Neural cell (in vitro differentiated cells): ENCODE measurements at regions not wholly inside any gene's neighbourhood (a gene's known extent, or its start where the extent isn't known, plus 50 kb on each side); places are given as distances from the start of the nearest gene placed in this dataset.

Experiments used
- H2AFZ ChIP-seq: fragments of 200-600, 300-800 bp; sonication (generic), shearing (Covaris generic); 2 replicates; pipeline ENCODE4 v1.6.0; 2014; ENCODE audit warnings: low read depth, mild to moderate bottlenecking, antibody characterized with exemption, low read length, moderate library complexity
- H3F3A ChIP-seq: fragments of 200-600 bp; shearing (Covaris generic); 2 replicates; pipeline ENCODE4 v1.6.1; 2016; ENCODE audit warnings: mild to moderate bottlenecking, moderate library complexity, mixed read lengths, antibody characterized with exemption, low read length; ENCODE audit not compliant: insufficient read depth, poor library complexity, severe bottlenecking
- H3K27ac ChIP-seq: fragments of 200-600, 300-800 bp; sonication (generic), shearing (Covaris generic); 2 replicates; pipeline ENCODE4 v1.5.1; 2014; ENCODE audit warnings: mild to moderate bottlenecking, low read length, moderate library complexity
- H3K27me3 ChIP-seq: fragments of 300-800, 200-600 bp; sonication (generic), shearing (Covaris generic); 2 replicates; pipeline ENCODE4 v1.6.0; 2014; ENCODE audit warnings: mild to moderate bottlenecking, low read depth, low read length, moderate library complexity; ENCODE audit not compliant: insufficient read depth
- H3K36me3 ChIP-seq: fragments of 300-800, 200-600 bp; sonication (generic), shearing (Covaris generic); 2 replicates; pipeline ENCODE4 v1.5.1; 2014; ENCODE audit warnings: mild to moderate bottlenecking, antibody characterized with exemption, low read length, moderate library complexity; ENCODE audit not compliant: insufficient read depth
- H3K4me2 ChIP-seq: fragments of 300-800, 200-600 bp; sonication (generic), shearing (Covaris generic); 2 replicates; pipeline ENCODE4 v1.6.0; 2014; ENCODE audit warnings: mild to moderate bottlenecking, low read length
- H3K4me3 ChIP-seq: fragments of 300-800, 200-600 bp; sonication (generic), shearing (Covaris generic); 2 replicates; pipeline ENCODE4 v1.5.1; 2014; ENCODE audit warnings: mild to moderate bottlenecking, low read length, moderate library complexity
- H3K79me2 ChIP-seq: fragments of 200-600 bp; shearing (Covaris generic); replicated peaks from 2 replicates; pipeline ENCODE4 v1.6.0; 2014; ENCODE audit warnings: mild to moderate bottlenecking, low read length, moderate library complexity; ENCODE audit not compliant: insufficient read depth
- H3K9ac ChIP-seq: fragments of 300-800, 200-600 bp; sonication (generic), shearing (Covaris generic); 2 replicates; pipeline ENCODE4 v1.6.1; 2016; ENCODE audit warnings: mild to moderate bottlenecking, low read length, mixed read lengths
- H3K9me2 ChIP-seq: fragments of 200-600 bp; shearing (Covaris generic); 2 replicates; pipeline ENCODE4 v1.6.1; 2016; ENCODE audit warnings: mild to moderate bottlenecking, low read length, mixed read lengths; ENCODE audit not compliant: insufficient read depth
- H3K9me3 ChIP-seq: fragments of 200-600, 300-800 bp; sonication (generic), shearing (Covaris generic); 2 replicates; pipeline ENCODE4 v1.6.1; 2016; ENCODE audit warnings: mild to moderate bottlenecking, mixed run types, low read length, moderate library complexity, mixed read lengths
- H4K20me1 ChIP-seq: fragments of 200-600 bp; shearing (Covaris generic); 2 replicates; pipeline ENCODE4 v1.6.1; 2016; ENCODE audit warnings: mild to moderate bottlenecking, mixed run types; ENCODE audit not compliant: insufficient read depth
- EP300 ChIP-seq: fragments of 450-650 bp; conservative IDR thresholded peaks from 2 replicates; pipeline ENCODE4 v1.6.1; 2014; ENCODE audit warnings: antibody characterized with exemption, mild to moderate bottlenecking, moderate library complexity; ENCODE audit not compliant: poor library complexity, severe bottlenecking
- EZH2 ChIP-seq: fragments of 200-600, 300-800 bp; shearing (Covaris generic), sonication (generic); IDR thresholded peaks from 2 replicates; pipeline ENCODE4 v1.6.1; 2014; ENCODE audit warnings: antibody characterized with exemption, low read length, borderline replicate concordance, mild to moderate bottlenecking; ENCODE audit not compliant: insufficient read depth, poor library complexity, severe bottlenecking
- MXI1 ChIP-seq: fragments of 450-650 bp; conservative IDR thresholded peaks from 2 replicates; pipeline ENCODE4 v1.6.1; 2014; ENCODE audit warnings: antibody characterized with exemption, mild to moderate bottlenecking; ENCODE audit not compliant: poor library complexity, severe bottlenecking
- POLR2AphosphoS5 ChIP-seq: IDR thresholded peaks from 2 replicates; pipeline ENCODE4 v1.6.1; 2012
- RAD21 ChIP-seq: fragments of 450-650 bp; conservative IDR thresholded peaks from 2 replicates; pipeline ENCODE4 v1.6.1; 2014; ENCODE audit warnings: antibody characterized with exemption, mild to moderate bottlenecking, moderate library complexity
- SMC3 ChIP-seq: fragments of 450-650 bp; conservative IDR thresholded peaks from 2 replicates; pipeline ENCODE4 v1.6.1; 2014; ENCODE audit warnings: antibody characterized with exemption, mild to moderate bottlenecking, moderate library complexity; ENCODE audit not compliant: poor library complexity
- TAF1 ChIP-seq: IDR thresholded peaks from 2 replicates; pipeline ENCODE4 v1.6.1; 2012; ENCODE audit warnings: low read depth
- TF ChIP-seq, protein P1 (sequence below): IDR thresholded peaks from 2 replicates; pipeline ENCODE4 v1.6.1; 2012; ENCODE audit warnings: borderline replicate concordance
- TF ChIP-seq, protein P2 (sequence below): fragments of 450-650 bp; IDR thresholded peaks from 2 replicates; pipeline ENCODE4 v1.5.1; 2014; ENCODE audit warnings: antibody characterized with exemption, mild to moderate bottlenecking, moderate library complexity; ENCODE audit not compliant: poor library complexity, severe bottlenecking

DNA sequence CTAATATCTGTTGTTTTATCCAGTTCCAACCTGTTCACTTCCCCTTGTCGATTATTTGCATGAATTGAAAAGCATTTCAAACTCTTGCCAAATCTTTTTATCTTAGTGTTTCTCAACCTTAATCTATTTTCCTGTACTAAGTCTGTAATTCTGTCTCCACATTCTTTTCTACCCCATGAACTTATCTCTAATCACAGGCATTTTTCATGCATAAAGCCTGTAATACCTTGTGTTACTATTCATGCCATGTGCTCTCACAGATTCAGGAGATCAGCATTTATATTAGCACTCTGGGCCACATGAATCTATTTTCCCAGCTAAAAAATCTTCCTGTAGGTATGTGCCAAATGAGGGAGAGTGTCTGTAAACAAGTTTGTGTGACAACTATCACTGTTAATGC, 1360.9 kb downstream of the STIM2 start:
- no peak overlapping the region for H3K4me3 ChIP-seq
- H3K4me2 ChIP-seq: no peak overlapping the region

DNA sequence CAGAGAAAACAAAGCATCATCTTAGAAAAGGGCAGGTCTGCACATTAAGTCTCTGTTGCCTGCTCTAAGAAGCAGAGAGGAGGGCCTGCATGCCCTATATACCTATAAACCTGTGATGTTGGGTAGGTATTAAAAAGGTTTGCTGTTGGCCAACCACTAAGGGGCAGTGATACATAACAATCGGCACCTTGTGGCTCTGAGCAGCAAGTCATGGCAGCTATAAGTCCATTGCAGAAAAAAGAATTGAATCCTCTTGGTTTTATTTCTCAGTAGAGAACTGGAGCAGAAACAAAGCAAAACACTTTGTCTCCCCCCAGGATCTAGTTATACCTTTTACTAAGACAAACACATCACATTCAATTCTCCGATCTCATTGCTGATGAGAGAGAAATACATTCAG, 1364.4 kb downstream of the STIM2 start:
- Histone ChIP-seq H3K4me3 (no peak overlapping the region), H4K20me1 (no peaks in the 10 kb centered on the region), H3K9me2 (no peaks in the 10 kb centered on the region), H3K9me3 (no peaks in the 10 kb centered on the region), H3F3A (no peaks in the 10 kb centered on the region), H3K4me2 (no peak overlapping the region), H2AFZ (no peak overlapping the region), H3K27ac (peak overlapping the region; percentile 56), H3K36me3 (no peaks in the 10 kb centered on the region), H3K27me3 (no peaks in the 10 kb centered on the region), H3K79me2 (no peaks in the 10 kb centered on the region), H3K9ac (peak overlapping the region; percentile 2)
- TF ChIP-seq SMC3 (peak; percentile 67), TAF1 (no peak), RAD21 (peak; percentile 75)
- TF ChIP-seq, protein P1, sequence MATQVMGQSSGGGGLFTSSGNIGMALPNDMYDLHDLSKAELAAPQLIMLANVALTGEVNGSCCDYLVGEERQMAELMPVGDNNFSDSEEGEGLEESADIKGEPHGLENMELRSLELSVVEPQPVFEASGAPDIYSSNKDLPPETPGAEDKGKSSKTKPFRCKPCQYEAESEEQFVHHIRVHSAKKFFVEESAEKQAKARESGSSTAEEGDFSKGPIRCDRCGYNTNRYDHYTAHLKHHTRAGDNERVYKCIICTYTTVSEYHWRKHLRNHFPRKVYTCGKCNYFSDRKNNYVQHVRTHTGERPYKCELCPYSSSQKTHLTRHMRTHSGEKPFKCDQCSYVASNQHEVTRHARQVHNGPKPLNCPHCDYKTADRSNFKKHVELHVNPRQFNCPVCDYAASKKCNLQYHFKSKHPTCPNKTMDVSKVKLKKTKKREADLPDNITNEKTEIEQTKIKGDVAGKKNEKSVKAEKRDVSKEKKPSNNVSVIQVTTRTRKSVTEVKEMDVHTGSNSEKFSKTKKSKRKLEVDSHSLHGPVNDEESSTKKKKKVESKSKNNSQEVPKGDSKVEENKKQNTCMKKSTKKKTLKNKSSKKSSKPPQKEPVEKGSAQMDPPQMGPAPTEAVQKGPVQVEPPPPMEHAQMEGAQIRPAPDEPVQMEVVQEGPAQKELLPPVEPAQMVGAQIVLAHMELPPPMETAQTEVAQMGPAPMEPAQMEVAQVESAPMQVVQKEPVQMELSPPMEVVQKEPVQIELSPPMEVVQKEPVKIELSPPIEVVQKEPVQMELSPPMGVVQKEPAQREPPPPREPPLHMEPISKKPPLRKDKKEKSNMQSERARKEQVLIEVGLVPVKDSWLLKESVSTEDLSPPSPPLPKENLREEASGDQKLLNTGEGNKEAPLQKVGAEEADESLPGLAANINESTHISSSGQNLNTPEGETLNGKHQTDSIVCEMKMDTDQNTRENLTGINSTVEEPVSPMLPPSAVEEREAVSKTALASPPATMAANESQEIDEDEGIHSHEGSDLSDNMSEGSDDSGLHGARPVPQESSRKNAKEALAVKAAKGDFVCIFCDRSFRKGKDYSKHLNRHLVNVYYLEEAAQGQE: no peak
- TF ChIP-seq, protein P2, sequence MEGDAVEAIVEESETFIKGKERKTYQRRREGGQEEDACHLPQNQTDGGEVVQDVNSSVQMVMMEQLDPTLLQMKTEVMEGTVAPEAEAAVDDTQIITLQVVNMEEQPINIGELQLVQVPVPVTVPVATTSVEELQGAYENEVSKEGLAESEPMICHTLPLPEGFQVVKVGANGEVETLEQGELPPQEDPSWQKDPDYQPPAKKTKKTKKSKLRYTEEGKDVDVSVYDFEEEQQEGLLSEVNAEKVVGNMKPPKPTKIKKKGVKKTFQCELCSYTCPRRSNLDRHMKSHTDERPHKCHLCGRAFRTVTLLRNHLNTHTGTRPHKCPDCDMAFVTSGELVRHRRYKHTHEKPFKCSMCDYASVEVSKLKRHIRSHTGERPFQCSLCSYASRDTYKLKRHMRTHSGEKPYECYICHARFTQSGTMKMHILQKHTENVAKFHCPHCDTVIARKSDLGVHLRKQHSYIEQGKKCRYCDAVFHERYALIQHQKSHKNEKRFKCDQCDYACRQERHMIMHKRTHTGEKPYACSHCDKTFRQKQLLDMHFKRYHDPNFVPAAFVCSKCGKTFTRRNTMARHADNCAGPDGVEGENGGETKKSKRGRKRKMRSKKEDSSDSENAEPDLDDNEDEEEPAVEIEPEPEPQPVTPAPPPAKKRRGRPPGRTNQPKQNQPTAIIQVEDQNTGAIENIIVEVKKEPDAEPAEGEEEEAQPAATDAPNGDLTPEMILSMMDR: peak; percentile 67

More for the DNA sequence above, 1360.9 kb downstream of the STIM2 start:
- no peaks in the 10 kb centered on the region for H3K9me2 ChIP-seq
- TF ChIP-seq, protein P1: no peak
- TF ChIP-seq, protein P2: no peak
- TF ChIP-seq EP300: no peak
- TF ChIP-seq EZH2: no peak
- TF ChIP-seq SMC3: no peak
- TF ChIP-seq TAF1: no peak
- TF ChIP-seq MXI1: no peak
- no peak for TF ChIP-seq POLR2AphosphoS5
- no peaks in the 10 kb centered on the region for H3F3A ChIP-seq
- no peak overlapping the region for H3K9ac ChIP-seq
- no peak overlapping the region for H2AFZ ChIP-seq
- H3K27ac ChIP-seq: no peak overlapping the region
- H3K79me2 ChIP-seq: no peaks in the 10 kb centered on the region
- H4K20me1 ChIP-seq: no peaks in the 10 kb centered on the region
- H3K9me3 ChIP-seq: no peaks in the 10 kb centered on the region
- H3K36me3 ChIP-seq: no peaks in the 10 kb centered on the region
- H3K27me3 ChIP-seq: no peaks in the 10 kb centered on the region
